NCI-H1694 (cell line): ENCODE measurements at regions not wholly inside any gene's neighbourhood (a gene's known extent, or its start where the extent isn't known, plus 50 kb on each side); places are given as distances from the start of the nearest gene placed in this dataset.
"Not testable (repeated sequence)": the region's sequence is repeated elsewhere in the genome, so short reads cannot be mapped to it uniquely, and the experiment has no call there.

ENCODE experiments used
- DNase-seq: peaks from one replicate; lab custom pipeline; 2025; lab: John Stamatoyannopoulos, UW

- DNase-seq = no peak
Measured at GRCh38 chr5:126101901-126102300, 321.3 kb upstream of the GRAMD2B start.

GRCh38 chr5:126103050-126103449 lies 320.2 kb upstream of the GRAMD2B start:
- no peak for DNase-seq

GRCh38 chr5:126103868-126104267 lies 319.3 kb upstream of the GRAMD2B start:
- no peak for DNase-seq

GRCh38 chr5:126104341-126104740 lies 318.9 kb upstream of the GRAMD2B start:
- DNase-seq = no peak

DNA sequence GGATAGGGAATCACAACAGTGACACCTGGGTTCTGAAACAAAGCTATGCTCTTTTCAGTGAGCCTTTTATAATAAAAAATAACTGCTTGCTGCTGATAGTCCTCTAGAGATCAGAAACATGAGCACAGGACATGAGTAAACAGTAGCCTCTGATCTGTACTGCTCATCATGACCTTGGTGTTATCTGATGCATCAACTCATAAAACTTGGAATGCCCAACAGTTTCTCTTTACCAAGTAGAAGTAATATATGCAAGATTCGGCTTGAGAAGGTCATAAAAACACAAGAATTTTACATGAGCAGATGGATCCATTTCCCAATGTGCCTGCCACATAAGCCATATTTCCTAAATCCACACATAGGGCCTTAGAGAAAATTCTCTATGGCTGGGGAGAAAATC lies 318.3 kb upstream of the GRAMD2B start:
- DNase-seq = no peak

GRCh38 chr5:126106029-126106428 lies 317.2 kb upstream of the GRAMD2B start:
- DNase-seq = no peak

- no peak for DNase-seq
Measured at GRCh38 chr5:126107381-126107780, 315.8 kb upstream of the GRAMD2B start.

- no peak for DNase-seq
Measured at GRCh38 chr5:126108470-126108869, 314.7 kb upstream of the GRAMD2B start.

DNA sequence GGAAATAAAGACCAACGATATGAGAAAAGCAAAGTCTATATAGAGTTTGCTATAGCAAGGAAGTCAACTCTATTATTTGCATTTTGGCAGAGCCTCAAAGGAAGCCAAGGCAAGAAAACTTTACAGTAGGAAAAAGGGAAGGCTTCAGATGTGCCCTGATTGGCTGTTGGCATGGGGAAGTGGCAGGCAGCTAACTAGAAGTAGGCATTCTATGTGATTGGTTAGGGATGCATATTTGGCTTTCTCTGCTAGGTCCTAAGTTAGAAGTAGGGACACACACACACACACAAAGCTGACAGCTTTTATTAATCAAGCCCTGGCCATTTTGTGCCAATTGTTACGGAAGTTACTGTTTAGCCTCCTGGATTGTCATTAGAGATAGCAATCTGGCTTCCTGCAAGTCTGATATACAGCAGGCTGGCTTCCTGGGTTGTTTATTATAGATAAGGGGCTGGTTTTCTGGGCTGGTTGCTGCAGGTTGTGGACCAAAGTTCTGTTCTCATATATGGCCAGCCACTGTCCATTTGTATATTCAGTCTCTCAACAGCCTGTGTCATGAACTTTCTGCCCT lies 308.1 kb upstream of the GRAMD2B start:
- no peak for DNase-seq

DNA sequence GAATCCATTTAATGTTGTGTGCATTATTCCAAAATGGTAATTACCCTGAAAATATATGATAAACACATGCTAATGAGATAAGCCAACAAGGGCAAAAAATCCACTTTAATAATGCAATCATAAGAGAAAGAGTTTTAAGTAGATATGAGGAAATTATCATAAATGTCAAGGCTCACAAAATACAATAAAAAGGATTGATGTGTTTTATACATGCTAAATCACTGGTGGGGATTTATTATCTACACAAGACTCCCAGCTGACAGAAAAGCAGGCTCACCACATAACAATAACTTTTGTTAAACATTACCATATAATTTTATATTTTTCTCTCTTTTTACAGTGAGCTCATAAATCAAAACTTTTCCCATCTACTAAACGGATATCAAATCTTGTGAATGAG lies 306.2 kb upstream of the GRAMD2B start:
- DNase-seq = no peak

DNA sequence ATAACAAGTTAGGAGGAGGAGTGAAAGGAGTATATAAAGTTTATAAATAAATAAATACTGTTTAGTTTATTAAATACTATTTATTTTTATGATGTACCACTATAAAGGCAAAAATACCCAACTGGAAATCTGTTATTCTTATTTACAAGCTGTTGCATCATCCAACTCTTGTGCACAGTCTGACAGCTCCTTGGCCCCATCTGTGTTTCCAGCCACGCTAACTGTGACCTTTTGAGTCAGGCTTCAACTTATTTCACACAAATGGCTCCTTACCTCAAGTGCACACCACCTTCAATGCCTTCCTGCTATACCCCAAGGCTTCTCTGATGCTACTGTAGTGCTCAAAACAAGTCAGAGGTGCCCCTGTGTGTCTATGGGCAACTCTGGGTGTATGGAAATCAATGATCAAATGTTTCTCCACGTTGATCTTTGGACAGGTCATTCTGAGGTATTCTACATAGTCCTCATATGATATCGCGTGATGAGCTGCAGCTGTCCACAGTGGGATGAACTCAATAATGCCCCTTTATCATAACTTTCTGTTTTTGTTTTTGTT lies 303.2 kb upstream of the GRAMD2B start:
- no peak for DNase-seq

DNA sequence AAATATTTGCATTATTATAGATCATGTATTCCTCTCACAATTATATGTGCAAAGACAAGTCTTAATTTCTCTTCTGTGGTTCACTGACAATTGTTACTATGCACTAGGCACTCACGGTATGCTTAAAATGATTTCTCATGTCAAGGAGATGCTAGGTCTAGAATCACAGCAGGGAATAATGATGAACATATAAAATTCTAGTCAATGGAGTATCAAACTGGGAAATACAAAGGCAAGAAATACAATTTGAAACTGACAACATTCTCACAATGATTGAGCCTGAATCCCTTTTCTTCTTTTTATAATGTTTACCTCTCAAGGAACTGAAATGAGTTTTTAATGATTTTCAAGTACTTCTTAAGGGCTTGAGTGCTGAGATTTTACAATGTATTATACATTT lies 302.3 kb upstream of the GRAMD2B start:
- no peak for DNase-seq

- no peak for DNase-seq
Measured at GRCh38 chr5:126122942-126123341, 300.3 kb upstream of the GRAMD2B start.

- DNase-seq = no peak
Measured at GRCh38 chr5:126124706-126125345, 298.4 kb upstream of the GRAMD2B start.

DNA sequence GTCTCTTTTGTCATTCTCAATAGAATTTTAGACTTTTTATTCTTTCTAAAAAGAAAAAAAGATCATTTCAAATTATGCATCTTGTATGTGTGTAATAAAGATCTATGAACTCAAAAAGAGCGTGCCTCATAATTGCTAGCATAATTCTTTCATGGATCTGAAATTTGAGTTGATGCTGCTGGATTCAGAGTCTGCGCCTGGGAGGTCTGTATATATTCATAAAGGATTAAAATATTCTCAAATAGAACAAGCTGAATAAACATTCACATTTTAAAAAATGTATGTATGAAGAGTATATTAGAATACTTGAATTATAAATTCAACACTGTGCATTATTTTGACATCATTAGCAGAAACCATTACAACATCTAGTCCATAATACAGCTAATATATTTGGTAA lies 297.8 kb upstream of the GRAMD2B start:
- no peak for DNase-seq

DNA sequence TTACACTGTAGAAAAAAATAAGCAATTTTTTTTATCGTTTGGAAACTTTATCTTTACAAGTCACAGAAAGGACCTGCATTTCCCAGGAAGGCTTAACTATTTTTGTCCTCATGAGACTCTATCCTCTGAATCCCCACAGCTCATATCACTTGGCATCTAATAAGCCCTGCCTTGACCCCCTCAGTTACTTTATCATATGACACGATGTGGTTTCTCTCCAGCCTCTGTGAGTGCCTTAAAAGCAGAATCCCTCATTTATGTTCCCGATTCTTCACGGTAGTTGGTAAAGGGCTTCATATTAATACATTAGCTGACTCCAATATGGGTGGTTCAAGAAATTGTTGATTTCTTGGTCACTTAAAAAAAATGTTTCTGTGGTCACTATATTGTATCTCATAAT lies 296.6 kb upstream of the GRAMD2B start:
- DNase-seq = no peak

GRCh38 chr5:126127371-126127770 lies 295.8 kb upstream of the GRAMD2B start:
- DNase-seq = not testable (repeated sequence)

DNA sequence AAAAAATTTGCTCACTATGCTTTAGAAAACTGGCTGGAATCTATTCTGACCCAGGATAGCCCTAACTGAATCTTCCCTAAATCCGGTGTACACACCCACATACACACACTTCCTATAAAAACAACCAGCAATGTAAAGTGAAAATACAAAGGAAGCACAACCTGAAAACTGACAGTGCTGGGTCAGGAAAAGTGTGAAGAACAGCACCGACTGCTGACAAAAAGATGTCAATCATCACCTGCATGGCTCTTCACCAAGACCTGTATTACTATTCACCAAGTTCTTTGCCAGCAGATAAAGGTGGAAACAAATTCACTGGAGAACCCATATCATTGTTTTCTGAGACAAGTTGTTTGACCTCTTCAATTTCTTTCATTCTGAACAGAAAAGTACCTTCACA lies 293.8 kb upstream of the GRAMD2B start:
- no peak for DNase-seq

DNA sequence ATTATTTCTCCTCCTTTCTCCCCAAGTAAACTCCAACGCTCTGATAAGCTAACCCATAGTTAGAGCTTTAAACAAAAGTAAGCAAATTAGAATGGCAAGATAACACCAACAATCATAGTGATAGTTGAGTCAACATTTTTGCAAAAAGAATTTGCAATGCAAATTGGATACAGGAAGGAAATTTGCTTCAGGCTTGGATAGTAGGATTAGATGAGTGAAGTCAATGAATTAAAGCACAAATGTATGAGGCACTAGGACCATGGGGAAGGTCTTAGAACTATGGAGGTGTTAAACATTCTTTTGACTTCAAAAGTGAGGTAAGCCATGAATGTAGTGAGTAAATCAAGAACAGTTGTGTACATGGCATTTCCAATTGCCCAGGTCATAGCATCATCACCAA lies 289.8 kb upstream of the GRAMD2B start:
- no peak for DNase-seq

DNA sequence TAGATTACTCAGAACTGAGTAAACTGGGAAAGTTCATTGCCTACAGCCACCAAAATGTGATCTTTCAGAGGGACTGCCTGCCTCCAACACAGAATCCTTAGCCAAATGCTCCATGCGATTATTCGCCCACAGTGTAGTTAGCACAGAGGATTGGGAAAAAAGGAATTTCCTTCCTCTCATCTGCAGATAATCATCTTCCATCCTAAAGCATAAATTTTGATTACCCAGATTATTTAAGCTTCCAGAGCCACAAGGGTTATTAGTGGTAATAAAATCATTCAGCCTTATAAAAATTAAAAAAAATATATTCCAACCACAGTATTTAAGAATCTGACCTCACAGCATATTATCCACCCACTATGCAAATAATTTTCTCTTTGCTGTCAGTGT lies 285.3 kb upstream of the GRAMD2B start:
- no peak for DNase-seq

GRCh38 chr5:126138281-126138931 lies 284.8 kb upstream of the GRAMD2B start:
- DNase-seq = no peak

GRCh38 chr5:126139086-126139485 lies 284.1 kb upstream of the GRAMD2B start:
- DNase-seq = no peak

DNA sequence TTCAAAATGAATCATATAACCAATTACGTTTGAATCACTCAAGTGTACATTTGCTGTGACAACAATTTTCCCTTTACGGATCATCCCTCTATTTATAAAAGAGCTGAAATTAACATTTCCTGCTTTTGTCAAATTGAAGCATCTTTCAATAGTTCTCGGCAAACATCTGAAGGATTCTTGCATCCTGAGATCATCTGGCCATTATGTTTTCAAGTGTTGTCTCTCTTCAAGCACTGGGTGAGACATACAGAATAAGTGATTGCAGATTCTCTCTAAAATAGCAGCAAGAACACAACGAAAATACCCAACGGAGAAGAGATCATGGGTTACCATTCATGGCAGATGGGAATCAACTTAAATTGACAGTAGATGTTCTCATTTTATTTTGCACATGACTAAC lies 283.4 kb upstream of the GRAMD2B start:
- no peak for DNase-seq
